Kidney (tissue), 13 donors: ENCODE measurements at regions not wholly inside any gene's neighbourhood (a gene's known extent, or its start where the extent isn't known, plus 50 kb on each side); places are given as distances from the start of the nearest gene placed in this dataset.

ENCODE experiments used
- DNase-seq, 5 donors: peaks; one replicate each; pipeline ENCODE4 v3.0.0-alpha.2; 2013 to 2020
- FAIRE-seq: peaks from 2 replicates; lab custom pipeline; 2012; peaks lifted over from hg19 to GRCh38; lab: Jason Lieb, UNC
- H3K27ac ChIP-seq, 2 donors: one replicate each; pipeline ENCODE4 v1.7.0; 2013; ENCODE audit warnings: low read depth in 2 of 2, low read length in 2 of 2, inconsistent platforms in 1 of 2
- H3K27me3 ChIP-seq: one replicate; pipeline ENCODE4 v1.7.1; 2013; ENCODE audit warnings: low read length, inconsistent platforms; ENCODE audit not compliant: control insufficient read depth, insufficient read depth
- H3K36me3 ChIP-seq, 3 donors: one replicate each; pipeline versions ENCODE4 v1.7.0 to v1.7.1; 2013; ENCODE audit warnings: low read length in 3 of 3, control low read depth in 1 of 3, inconsistent platforms in 1 of 3; ENCODE audit not compliant: insufficient read depth in 3 of 3, control insufficient read depth in 2 of 3
- H3K4me1 ChIP-seq, 3 donors: one replicate each; pipeline versions ENCODE4 v1.7.0 to v1.7.1; 2013; ENCODE audit warnings: low read length in 3 of 3, inconsistent platforms in 1 of 3, low read depth in 1 of 3; ENCODE audit not compliant: control insufficient read depth in 2 of 3, insufficient read depth in 2 of 3
- H3K4me3 ChIP-seq, 3 donors: one replicate each; pipeline versions ENCODE4 v1.7.0 to v1.8.1; 2013; ENCODE audit warnings: low read length in 3 of 3, control low read depth in 1 of 3, inconsistent platforms in 1 of 3
- H3K9ac ChIP-seq, 3 donors: one replicate each; pipeline versions ENCODE4 v1.7.0 to v1.7.1; 2013; ENCODE audit warnings: low read length in 3 of 3, control low read depth in 1 of 3, inconsistent platforms in 1 of 3
- H3K9me3 ChIP-seq, 3 donors: one replicate each; pipeline versions ENCODE4 v1.7.0 to v1.7.1; 2013; ENCODE audit warnings: low read length in 3 of 3, control low read depth in 1 of 3, inconsistent platforms in 1 of 3; ENCODE audit not compliant: control insufficient read depth in 2 of 3, insufficient read depth in 1 of 3
- intact Hi-C: fragments of 100-400 bp; cut with DNase I; formaldehyde crosslinking; loops from one replicate; pipeline ENCODE4 v1.11.1; 2022
- TF ChIP-seq, protein P1 (sequence below): IDR thresholded peaks from 3 replicates; pipeline ENCODE4 v1.5.1; 2012; ENCODE audit warnings: mild to moderate bottlenecking, moderate library complexity, borderline replicate concordance; ENCODE audit not compliant: insufficient read depth; ENCODE audit errors: extremely low read depth
- donor health status: control.
- donor health status: control.
- donor health status: control.
- donor health status: control.
- donor health status: control.
- donor health status: DM: yes; HTN: yes; CAD: no.
- donor health status: Normal renal cell carcinoma (clear cell type).

- Histone ChIP-seq H3K27ac (no peak overlapping the region), H3K27me3 (no peaks in the 10 kb centered on the region), H3K36me3 (no peaks in the 10 kb centered on the region), H3K9me3 (no peaks in the 10 kb centered on the region), H3K9ac (no peak overlapping the region), H3K4me1 (no peaks in the 10 kb centered on the region), H3K4me3 (no peak overlapping the region)
- FAIRE-seq (no peak), DNase-seq (no peak)
- intact Hi-C loops = no loop called here
- TF ChIP-seq, protein P1, sequence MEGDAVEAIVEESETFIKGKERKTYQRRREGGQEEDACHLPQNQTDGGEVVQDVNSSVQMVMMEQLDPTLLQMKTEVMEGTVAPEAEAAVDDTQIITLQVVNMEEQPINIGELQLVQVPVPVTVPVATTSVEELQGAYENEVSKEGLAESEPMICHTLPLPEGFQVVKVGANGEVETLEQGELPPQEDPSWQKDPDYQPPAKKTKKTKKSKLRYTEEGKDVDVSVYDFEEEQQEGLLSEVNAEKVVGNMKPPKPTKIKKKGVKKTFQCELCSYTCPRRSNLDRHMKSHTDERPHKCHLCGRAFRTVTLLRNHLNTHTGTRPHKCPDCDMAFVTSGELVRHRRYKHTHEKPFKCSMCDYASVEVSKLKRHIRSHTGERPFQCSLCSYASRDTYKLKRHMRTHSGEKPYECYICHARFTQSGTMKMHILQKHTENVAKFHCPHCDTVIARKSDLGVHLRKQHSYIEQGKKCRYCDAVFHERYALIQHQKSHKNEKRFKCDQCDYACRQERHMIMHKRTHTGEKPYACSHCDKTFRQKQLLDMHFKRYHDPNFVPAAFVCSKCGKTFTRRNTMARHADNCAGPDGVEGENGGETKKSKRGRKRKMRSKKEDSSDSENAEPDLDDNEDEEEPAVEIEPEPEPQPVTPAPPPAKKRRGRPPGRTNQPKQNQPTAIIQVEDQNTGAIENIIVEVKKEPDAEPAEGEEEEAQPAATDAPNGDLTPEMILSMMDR = no peak
Observed at GRCh38 chr7:22005151-22005550, 59.5 kb upstream of the CDCA7L start.

- Histone ChIP-seq H3K4me1 (no peaks in the 10 kb centered on the region), H3K36me3 (no peaks in the 10 kb centered on the region), H3K9me3 (no peaks in the 10 kb centered on the region), H3K9ac (no peak overlapping the region), H3K4me3 (no peak overlapping the region), H3K27ac (no peak overlapping the region), H3K27me3 (no peaks in the 10 kb centered on the region)
- peak in 2 of 5 donors; percentile 18 to 29 for DNase-seq
- FAIRE-seq = no peak
- TF ChIP-seq, protein P1 = no peak
- intact Hi-C loops = loop anchor here (5.0 kb wide), 1 partner anchor 740 kb away; no protein-coding TSS in a partner anchor
Observed at GRCh38 chr7:22002726-22003125, 57.0 kb upstream of the CDCA7L start.

- no peaks in the 10 kb centered on the region for H3K27me3 ChIP-seq
- H3K4me3 ChIP-seq = no peak overlapping the region
- no peaks in the 10 kb centered on the region for H3K9me3 ChIP-seq
- no peaks in the 10 kb centered on the region for H3K4me1 ChIP-seq
- TF ChIP-seq, protein P1 = peak; percentile 71
- H3K9ac ChIP-seq = no peak overlapping the region
- FAIRE-seq = peak; percentile 93
- H3K27ac ChIP-seq = no peak overlapping the region
- intact Hi-C loops = loop anchor here (5.0 kb wide), 1 partner anchor 739 kb away; no protein-coding TSS in a partner anchor
- no peaks in the 10 kb centered on the region for H3K36me3 ChIP-seq
- DNase-seq = peak in 2 of 5 donors; percentile 71 to 81
Observed at GRCh38 chr7:22001345-22002004, 55.8 kb upstream of the CDCA7L start.
